ENCODE measurements at regions not wholly inside any gene's neighbourhood (a gene's known extent, or its start where the extent isn't known, plus 50 kb on each side); places are given as distances from the start of the nearest gene placed in this dataset.

DNA sequence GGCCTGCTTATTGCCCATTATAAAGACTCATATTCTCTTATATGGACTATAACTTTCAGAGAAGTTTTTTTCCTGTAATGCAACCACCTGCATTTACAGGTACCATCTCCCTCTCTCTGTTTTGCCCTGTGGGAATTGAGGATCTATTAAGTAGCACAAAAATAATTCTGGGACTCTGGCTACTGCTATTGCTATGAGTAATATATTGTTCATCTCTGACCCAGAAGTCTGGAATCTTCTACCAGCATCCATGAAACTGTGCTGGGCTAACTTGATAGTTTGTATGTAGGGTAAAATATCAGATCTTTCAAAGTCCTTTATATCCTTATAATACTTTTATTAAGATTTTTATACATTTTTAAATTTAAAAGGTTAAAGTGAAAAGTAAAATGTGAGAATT is 607.2 kb downstream of the EFNA5 start:
- TF ChIP-seq GATA2 (IDR thresholded peaks at IDR 0.05; ENCODE audit: low read depth, low read length) (no peak), GATA3 (IDR thresholded peaks at IDR 0.05; ENCODE audit: low read depth, low read length) (no peak)
